ENCODE measurements at regions not wholly inside any gene's neighbourhood (a gene's known extent, or its start where the extent isn't known, plus 50 kb on each side); places are given as distances from the start of the nearest gene placed in this dataset.

DNA sequence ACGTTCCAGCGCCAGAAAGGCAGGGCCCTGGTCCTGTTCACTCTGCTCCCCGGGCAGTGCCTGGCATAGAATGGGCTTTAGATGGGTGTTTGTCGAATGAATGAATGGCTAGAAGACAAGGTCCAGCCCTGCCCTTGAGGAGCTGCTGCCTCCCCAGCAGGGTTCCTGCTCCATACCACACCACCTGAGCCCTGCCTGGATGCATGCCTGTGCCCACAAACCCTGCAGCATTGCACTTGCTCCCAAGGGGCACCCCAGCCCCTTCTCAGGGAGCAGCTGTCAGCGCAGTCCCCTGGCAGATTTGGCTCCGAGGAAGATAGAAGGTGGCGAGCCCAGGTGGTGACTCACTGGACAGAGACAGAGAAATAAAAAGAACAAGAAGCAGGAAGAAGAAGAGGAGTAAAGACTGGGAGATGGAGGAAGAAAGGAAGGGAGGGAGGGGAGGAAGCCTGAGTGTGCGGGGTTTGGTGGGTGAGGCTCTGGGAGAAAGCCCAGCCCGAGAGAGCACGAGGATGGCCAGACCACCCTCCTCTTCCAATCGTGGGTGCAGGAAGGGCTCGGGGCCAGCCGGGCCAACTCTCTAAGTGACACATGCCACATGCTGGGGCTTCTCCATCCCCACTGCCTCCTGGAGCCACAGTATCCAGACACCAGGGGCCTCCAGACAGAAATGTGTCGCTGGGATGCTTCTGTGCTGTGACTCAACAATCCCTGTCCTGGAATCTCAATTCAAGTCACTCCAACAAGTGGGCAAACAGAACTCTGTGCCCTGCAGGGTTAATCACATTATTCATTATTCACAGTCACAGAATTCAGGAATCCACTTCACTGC is 1474.3 kb downstream of the BRD1 start:
- DNase-seq = no peak

DNA sequence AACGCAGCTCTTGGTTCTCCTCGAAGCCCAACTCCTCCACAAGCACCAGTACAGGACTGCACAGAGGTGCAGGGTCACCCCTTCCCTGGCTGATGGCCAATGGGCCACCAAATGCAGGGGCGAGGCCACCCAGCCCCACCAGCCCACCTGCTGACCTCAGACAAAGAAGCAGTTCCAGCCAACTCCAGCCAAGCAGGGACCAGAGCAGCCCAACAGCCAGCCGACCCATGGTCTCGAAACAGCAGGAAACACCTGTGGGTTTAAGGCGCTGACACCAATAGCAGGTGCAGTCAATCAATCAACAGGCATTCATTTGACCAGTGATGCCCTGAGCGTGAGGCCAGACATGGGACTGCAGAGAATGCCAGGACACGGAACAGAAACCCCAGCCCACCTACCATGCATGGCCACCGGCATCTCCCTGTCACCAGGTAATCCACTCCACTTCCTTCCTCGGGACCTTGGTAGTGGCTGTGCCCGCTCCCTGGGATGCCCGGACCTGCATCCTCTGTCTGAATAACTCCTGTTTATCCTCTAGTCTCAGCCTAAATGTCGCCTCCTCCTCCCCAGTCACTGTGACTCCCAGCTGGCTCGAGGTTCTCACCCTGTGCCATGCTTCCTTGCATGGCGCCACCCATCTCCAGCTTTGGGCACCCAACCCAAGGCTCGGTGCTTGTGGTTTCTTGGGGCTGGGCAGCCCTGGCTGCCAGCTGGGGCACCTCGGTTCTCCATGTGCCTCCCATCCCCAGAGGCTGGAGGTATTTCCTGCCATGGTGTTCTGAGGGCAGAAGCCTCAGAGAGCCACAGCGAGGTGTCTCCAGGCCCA is 1475.4 kb downstream of the BRD1 start:
- no peak for DNase-seq

DNA sequence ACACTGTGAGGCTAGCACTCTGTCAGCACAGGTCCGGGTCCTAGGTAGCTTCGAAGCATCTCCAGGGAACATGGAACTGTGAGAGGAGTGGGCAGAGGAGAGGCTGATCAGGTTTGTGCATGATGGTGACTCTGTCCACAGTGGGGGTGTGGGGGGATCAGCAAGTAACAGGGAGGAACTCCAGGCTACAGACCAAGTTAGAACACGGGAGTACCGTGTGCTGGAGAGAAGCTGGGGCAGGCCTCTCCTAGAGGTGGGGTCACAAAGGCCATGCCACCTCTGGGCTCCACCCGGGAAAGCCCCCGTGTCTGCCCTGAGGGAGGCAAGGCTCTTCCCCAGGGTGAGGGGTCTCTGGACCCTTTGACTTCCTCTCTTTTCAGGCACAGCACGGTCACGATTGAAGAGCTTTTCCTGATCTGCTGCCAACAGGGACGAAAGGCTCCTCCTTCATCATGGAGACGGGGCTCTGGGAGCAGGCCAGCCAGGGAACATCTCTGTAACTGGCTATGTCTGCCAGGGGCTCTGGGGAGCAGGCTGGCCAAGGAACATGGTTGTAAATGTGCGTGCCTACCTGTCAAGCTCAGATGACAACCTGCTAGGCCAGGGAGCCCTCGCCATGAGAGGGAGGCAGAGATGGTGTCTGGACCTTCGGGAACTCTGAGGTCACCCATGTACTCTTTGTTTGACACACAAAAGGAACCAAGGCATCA is 1476.1 kb downstream of the BRD1 start:
- no peak for DNase-seq

DNA sequence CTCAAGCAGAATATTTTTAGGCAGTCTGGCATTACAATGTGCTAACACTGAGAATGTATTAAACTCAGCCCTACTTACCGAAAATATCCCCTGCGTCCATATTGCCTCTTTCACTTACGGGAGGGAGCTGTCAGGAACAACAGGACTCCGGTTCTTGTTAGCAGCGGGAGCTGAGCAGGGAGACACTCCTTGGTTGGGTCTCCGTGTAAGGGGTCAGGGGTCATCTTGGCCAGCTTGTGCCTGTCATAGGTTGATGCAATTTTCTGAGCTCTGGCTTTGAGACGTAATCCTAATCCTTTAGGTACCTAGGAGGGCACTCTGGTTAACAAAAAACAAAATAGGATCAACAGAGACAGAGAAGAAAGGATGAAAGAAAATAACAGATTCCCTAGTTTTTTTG is 1477.2 kb downstream of the BRD1 start:
- DNase-seq = no peak

DNA sequence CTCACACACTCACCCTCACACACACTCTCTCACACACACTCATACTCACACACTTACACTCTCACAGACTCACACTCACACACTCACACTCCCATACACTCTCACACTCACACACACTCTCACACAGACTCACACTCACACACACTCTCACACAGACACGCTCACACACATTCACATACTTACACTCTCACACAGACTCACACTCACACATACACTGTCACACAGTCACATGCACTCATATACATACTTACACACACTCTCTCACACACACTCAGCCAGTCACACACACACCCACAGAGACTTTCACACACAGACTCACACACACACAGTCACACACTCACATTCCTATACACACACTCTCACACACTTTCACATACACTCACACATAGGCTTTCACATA is 1478.8 kb downstream of the BRD1 start:
- no peak for DNase-seq

DNA sequence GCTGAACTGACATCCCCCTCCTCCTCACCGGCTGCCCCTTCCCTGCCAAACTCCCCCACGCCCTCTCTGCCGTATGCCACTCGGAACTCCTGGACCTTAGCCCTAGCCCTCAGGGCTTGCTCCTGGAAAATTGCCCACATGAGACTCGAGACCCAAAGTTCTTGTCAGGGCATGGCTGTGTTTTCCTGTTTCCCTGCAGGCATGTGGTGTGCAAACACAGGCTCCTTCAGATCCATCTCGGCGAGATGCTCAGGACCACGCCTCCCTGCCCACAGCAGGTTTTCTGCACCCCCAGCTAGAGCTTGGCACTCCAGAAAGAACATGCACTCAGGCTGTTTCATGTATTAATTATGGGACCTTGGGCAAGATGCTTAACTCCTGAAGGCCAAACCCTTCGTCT is 1480.4 kb downstream of the BRD1 start:
- no peak for DNase-seq

DNA sequence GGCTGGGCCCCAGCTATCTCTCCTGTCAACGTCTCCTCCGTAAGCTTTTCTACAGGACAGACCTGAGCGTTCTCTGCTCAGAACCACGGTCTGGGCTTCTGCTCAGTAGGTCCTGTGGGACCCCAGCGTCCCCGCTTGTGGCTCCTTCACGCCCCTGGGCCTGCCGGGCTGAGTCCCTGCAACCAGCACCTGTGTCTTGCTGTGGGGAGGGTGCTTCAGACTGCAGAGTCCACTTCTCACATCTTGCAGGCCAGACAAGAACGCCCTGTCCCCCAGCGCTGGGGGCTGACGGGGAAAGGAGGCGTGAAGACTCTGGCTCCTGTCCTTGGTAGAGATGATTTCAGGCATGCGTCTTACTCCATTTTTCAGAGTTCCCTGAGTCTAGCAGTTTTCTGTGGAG is 1480.8 kb downstream of the BRD1 start:
- DNase-seq = no peak

DNA sequence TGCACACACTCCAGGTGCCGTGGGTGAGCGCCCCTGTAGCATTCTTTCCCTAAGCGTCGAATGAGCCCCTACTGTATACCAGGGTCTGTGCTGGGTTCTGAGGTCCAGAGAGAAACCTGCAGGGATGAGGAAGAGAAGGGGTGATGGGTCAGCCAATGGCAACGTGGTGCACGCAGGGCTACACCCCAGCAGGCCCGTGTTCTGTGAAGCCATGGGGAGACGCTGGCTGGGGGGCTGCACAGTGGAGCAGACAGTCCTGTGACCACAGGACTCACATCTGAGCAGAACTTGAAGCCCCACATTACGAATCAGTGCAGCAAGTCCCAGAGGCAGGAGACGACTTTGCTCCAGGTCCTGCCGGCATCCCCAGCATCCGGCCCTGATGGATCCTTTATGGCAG is 1481.4 kb downstream of the BRD1 start:
- DNase-seq = no peak

DNA sequence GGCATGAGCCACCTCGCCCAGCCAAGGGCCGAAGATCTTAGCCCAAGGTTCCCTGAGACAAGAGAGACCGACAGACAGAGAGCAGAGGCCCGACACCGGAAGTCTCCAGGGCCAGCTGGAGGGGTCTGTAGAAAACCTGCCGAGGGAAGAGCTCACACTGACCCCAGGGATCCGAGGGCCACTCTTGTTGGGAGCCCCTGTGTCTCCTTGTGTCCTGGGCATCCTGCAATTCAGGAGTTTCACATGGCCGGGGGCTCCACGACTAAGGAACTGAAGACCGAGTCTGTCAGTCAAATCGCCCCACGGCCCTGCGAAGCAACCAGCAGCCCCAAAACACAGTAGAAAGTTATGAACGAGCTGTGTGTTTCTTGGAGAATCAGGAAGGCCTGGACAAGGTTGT is 1482.0 kb downstream of the BRD1 start:
- no peak for DNase-seq

DNA sequence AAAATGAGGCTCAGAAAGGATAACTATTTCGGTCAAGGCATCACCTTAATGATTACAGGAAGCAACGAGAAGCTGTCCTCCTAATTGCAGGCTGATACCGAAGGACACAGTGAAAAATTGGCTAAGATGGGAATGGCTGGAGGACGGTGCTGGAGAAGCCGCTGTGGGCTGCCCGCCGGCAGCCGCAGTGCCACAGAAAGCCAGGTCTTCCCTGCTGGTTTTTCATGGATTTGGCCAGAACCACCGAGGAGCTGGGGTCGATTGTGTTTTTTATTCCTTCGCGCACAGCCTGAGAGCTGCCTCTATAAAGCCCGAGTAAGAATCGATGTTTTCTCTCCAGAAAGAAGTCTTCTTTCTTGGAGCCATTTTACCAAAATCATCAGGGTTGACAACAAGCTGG is 1484.2 kb downstream of the BRD1 start:
- DNase-seq = no peak

DNA sequence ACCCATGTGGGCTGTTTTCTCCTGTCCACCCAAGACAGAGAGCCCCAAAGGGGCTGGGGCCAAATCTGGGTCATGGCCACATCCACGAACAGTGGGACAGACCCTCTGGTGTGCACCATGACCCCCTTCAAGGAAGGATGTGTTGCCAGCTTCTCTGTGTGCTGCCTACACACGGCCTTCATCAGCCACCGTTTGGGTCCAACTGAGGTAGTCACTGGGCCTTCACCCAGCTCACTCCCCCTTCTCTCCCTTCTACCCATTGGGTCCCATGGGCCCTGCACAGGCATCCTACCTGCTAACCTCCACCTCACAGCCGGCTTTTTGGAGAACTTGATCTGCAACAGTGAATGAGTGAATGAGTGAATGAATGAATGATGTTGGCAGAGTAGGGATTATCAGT is 1484.9 kb downstream of the BRD1 start:
- no peak for DNase-seq

DNA sequence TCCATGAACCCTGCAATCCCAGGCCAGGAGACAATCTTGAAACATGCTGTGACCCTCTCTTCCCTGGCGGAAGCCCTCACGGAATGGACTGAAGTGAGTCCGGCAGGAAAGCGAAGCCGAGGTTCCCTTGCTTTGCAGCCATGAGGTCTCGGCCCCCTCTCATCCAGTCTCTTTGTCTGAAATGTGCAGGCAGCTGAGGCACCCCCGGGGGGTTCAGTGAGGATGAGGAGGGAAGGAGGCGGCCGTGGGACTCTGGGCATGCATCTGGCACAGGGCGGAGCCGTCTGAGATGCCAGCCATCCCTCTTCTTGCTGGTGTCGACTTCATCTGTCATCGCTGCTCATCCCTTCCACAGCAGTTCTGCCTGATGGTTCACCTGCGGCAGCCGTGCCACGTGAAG is 1485.7 kb downstream of the BRD1 start:
- no peak for DNase-seq

DNA sequence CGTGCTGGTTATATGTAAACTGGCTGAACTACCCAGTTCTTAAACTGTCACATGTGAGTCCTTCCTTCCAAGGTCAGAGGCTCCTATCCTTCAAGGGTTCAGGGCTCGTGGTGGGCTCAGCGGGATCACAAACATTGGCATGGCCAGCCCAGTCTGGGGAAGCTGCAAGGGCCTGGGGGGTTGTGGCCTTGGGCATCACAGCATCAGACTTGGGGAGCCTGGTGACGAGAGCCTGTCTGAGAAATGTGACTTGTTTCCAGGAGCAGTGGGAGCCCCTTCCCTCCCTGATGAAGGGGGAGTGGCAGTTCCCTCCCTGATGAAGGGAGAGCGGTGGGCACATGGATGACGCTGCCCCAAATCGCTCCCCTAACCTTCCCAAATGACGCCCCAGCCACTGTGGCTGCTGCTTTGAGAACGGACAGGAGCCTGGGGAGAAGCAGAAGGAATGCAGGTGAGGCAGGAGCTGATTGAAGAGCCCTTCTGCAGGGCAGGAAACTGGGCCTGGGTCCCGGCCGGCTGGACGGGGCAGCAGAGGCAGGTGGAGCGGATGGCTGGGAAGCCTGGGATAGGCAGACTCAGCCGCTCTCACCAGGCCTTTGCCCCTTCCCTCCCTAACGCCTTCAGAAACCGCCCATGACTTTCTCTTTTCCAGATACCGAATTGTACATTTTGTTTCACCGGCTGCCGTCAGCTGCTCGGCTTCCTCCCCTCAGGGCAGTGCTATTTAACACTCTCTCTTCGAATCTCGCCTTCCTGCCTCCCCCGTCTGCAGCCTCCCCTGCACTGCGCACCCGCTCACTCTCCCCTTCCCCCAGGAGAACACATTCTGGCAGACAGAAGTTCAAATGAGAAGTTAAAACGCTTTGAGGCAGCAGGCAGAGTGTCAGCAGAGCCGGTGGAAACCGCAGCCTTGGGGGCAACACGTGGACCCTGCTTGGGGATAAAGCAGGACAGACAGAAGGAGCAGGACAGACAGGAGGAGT is 1486.7 kb downstream of the BRD1 start:
- DNase-seq = no peak

DNA sequence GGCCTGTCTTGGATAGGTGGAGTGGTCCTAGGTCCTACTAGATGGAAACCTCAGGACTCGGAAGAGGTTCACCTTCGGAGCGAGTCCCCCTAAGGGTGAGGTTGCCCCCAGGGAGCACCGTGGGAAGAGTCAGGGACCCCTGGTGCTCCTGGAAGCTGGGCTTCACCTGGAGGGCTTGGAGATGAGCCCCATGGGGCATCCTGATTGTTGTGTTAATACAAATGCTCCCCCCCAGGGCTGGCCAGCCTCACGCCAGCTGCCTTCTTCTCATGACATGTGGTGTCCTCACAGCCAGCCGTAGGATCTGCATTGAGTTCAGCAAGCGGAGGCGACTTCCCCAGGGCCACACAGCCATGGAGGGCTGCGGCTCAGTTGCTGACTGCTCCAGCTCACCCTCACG is 1487.5 kb downstream of the BRD1 start:
- no peak for DNase-seq

DNA sequence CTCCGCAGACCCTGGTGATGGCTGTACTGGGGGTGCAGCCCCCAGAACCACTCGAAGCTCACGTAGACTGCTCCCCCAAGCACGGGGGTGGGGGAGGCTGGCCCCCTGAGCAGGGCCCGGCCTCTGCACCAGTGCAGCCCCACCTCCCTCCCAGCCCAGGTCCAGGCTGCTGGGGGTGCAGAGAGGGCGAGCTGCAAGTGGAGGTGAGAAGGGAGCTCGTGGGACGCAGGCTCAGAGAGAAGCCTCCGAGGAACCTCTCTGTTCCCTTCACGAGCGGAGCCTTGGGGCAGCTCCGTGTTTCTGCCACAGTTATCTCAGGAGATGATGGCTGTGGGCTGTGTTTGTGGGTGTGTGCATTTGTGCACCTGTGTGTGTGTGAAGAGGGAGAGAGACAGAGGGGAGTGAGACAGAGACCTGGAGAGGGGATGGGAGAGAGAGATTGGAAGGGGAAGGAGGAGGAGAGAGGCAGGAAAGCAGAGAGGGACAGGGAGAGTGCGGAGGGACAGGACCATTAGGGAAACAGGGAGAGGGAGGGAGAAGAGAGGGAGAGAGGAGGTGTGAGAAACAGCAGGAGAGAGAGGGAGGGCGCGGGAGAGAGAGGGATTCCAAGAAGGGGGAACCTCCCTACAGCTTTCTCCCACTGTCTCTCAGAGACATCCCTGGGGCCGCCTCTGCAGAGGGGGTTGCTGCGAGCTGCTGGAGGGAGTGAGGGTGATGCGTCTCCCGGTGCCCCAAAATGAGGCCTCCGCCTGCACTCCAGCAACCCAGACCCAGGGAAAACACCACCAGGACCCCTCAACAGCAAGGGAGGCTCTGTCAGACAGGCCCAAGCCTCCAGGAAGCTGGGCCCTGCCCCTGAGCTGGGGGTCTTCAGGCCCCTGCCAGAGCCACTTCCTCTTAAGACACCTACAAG is 1488.6 kb downstream of the BRD1 start:
- DNase-seq = no peak

DNA sequence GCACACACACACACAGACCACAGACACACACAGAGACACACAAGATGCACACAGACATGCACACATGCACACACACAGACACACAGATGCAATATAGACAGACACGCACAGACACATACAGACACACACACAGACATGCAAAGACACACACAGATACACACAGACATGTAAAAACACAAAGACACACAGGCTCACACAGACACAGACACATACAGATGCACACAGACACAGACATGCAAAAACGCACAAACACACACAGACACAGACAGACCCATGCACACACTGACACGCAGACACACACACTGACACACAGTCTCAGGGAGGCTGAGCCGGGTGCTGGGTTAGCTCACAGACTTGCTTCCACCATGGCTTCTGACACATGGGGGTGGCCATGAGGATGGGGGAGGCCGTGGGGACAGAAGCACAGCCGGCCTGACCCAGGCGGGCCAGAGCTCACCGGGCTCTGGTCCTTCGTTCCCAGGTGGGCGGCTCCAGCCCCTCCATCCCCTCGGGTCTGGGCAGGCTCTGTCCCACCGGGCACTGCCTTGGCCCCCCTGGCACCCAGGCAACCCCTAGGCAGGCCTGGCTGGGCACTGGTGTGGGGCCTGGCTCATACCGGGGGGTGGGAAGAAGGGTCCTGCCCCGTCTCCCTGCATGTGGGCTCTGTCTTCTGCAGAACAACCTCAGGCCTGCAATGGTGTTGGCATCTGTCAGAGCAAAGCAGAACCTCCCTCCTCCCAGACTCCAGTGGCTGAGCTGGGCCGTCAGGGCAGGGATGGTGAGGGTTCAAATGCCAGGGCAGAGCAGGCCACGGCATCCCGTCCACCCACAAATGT is 1489.5 kb downstream of the BRD1 start:
- DNase-seq = no peak

DNA sequence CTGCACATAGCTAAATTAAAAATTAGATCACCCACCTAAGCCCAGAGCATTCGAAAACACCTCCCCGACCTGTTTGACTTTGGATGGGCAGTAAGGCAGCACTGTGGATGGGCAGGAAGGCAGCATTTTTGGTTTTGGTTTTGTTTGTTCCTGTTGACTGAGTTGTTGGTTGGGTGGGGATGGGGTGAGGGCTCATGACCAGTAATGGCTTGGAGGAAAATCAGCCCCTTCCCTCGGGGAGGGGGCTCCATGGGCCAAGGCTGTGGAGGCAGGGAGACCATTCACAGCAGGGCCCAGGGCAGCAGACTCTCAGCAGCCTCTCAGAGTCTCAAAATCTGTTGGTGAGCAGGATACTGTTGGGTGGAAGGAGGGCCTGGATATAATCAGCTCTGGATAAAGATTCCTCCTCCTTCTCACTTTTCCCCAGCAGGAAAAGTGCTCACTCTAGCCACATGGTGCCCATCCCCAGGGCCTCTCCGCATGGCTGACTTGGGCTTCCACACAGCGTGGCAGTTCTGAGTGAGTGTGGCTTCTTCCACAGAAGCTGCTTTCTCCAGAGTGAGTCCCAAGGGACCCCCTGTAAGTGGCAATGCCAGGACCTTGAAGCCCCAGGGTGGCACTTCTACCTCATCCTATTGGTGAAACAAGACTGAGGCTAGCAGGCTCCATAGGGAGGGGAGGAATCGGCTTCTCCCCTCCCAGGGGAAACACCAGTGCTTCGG is 1491.2 kb downstream of the BRD1 start:
- DNase-seq = no peak

DNA sequence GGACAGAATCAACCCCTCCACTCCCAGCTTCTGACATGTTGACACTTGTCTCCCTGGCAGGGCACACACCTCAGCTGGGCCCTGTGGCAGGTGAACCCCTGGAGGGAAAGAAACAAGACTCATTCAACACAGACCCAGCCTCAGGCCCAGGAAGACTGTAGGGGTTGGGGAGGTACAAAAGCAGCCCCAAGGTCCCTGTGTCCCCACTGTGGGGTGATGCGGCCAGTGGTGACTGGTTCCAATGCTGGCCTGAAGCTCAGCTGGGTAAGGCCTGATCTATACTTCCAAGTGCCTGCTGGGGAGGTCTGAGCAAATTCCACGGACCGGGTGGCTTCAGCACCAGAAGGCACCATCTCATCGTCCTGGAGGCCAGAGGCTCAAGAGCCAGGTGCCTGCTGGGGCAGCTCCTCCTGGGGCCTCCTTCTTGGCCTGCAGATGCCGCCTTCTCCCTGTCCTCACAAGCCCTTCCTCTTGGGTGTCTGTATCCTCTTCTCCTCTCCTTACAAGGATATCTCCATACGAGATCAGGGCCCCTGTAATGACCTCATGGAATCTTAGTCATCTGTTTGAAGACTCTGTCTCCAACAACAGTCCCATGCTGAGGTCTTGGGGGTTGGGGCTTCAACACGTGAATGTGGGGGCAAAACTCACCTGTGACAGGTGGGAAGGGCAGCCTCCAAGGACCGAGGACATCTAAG is 1492.1 kb downstream of the BRD1 start:
- no peak for DNase-seq

DNA sequence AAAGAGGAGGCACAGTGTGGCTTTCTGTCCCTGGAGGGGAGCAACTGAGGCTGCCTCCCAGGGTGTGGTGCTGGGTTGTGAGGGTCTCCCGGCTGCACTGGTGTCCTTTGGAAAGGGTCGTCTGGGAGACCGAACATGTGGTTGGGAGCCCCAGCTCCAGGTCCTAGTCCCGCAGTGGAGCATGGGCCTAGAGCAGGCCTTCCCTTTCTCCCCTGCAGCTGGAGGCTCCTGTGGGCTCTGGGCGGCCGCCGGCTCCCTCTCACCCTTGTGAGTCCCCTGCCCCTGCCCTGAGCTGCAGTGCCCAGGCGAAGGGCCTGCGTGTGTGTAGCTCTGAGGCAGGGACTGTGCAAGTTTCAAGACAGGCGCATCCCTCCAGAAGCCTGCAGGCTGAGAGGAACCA is 1492.7 kb downstream of the BRD1 start:
- DNase-seq = no peak
